LHCN-M2 (cell line): ENCODE measurements at regions not wholly inside any gene's neighbourhood (a gene's known extent, or its start where the extent isn't known, plus 50 kb on each side); places are given as distances from the start of the nearest gene placed in this dataset.

Experiments
- DNase-seq: peaks from one replicate; pipeline ENCODE4 v3.0.0-alpha.2; 2012; ENCODE audit warnings: low read depth

- no peak for DNase-seq
Observed at GRCh38 chr2:181114021-181114420, 133.6 kb downstream of the UBE2E3 start.

- no peak for DNase-seq
Observed at GRCh38 chr2:181116261-181116660, 135.9 kb downstream of the UBE2E3 start.

- no peak for DNase-seq
Observed at GRCh38 chr2:181117206-181117925, 137.0 kb downstream of the UBE2E3 start.

- peak; percentile 18 for DNase-seq
Observed at GRCh38 chr2:181120625-181121024, 140.2 kb downstream of the UBE2E3 start.

- no peak for DNase-seq
Observed at GRCh38 chr2:181121996-181122395, 141.6 kb downstream of the UBE2E3 start.

- DNase-seq: no peak
Observed at GRCh38 chr2:181122601-181123000, 142.2 kb downstream of the UBE2E3 start.

GRCh38 chr2:181123798-181124231 is 143.4 kb downstream of the UBE2E3 start:
- no peak for DNase-seq

- DNase-seq: no peak
Observed at GRCh38 chr2:181124497-181124896, 144.1 kb downstream of the UBE2E3 start.

- DNase-seq: no peak
Observed at GRCh38 chr2:181125359-181125758, 145.0 kb downstream of the UBE2E3 start.

GRCh38 chr2:181126311-181126868 is 146.0 kb downstream of the UBE2E3 start:
- no peak for DNase-seq

- no peak for DNase-seq
Observed at GRCh38 chr2:181128199-181128598, 147.8 kb downstream of the UBE2E3 start.

GRCh38 chr2:181129364-181130056 is 149.1 kb downstream of the UBE2E3 start:
- DNase-seq: no peak

GRCh38 chr2:181130686-181131085 is 150.3 kb downstream of the UBE2E3 start:
- DNase-seq: no peak

GRCh38 chr2:181131584-181131983 is 151.2 kb downstream of the UBE2E3 start:
- DNase-seq: no peak

- peak; percentile 23 for DNase-seq
Observed at GRCh38 chr2:181138816-181139215, 158.4 kb downstream of the UBE2E3 start.

- no peak for DNase-seq
Observed at GRCh38 chr2:181139831-181140230, 159.4 kb downstream of the UBE2E3 start.

GRCh38 chr2:181140414-181140813 is 160.0 kb downstream of the UBE2E3 start:
- no peak for DNase-seq

GRCh38 chr2:181140928-181141327 is 160.5 kb downstream of the UBE2E3 start:
- no peak for DNase-seq

- no peak for DNase-seq
Observed at GRCh38 chr2:181141676-181142075, 161.3 kb downstream of the UBE2E3 start.

- DNase-seq: no peak
Observed at GRCh38 chr2:181142514-181142913, 162.1 kb downstream of the UBE2E3 start.

GRCh38 chr2:181143790-181144300 is 163.4 kb downstream of the UBE2E3 start:
- DNase-seq: no peak

- DNase-seq: no peak
Observed at GRCh38 chr2:181145645-181146044, 165.2 kb downstream of the UBE2E3 start.

GRCh38 chr2:181146171-181146570 is 165.8 kb downstream of the UBE2E3 start:
- no peak for DNase-seq
